ENCODE measurements at regions not wholly inside any gene's neighbourhood (a gene's known extent, or its start where the extent isn't known, plus 50 kb on each side); places are given as distances from the start of the nearest gene placed in this dataset.
"Not testable (repeated sequence)": the region's sequence is repeated elsewhere in the genome, so short reads cannot be mapped to it uniquely, and the experiment has no call there.

- H3K4me3 ChIP-seq; ATAC-seq (replicated peaks in 6 of 8); H3K27ac ChIP-seq; in situ Hi-C loops (cut with MboI; ENCODE audit: low pct_unique_long_range_greater_than_20kb in 2 of 9, low sequenced_read_pairs in 9 of 9, unreplicated experiment in 9 of 9); H3K4me1 ChIP-seq (replicated peaks in 1 of 2): not testable (repeated sequence)
- no CpG with 5 or more reads among the region's 2 CpGs for WGBS, 10 experiments
Measured at GRCh38 chr13:52324831-52325230, 81.1 kb downstream of the THSD1 start.

GRCh38 chr13:52319876-52320275, 86.1 kb downstream of the THSD1 start:
- no peak for ATAC-seq (replicated peaks in 6 of 8)
- H3K27ac ChIP-seq, result no peak overlapping the region
- H3K4me1 ChIP-seq (replicated peaks in 1 of 2), result no peaks in the 10 kb centered on the region
- no peak overlapping the region for H3K4me3 ChIP-seq
- in situ Hi-C loops (cut with MboI; ENCODE audit: low pct_unique_long_range_greater_than_20kb in 2 of 9, low sequenced_read_pairs in 9 of 9, unreplicated experiment in 9 of 9), result no loop called here
- 21 to 94% (median 63%) methylated on average over 1 to 2 of the region's 2 CpGs; no CpG with 5 or more reads in 1 of the 10 experiments for WGBS, 10 experiments

GRCh38 chr13:52309833-52310232, 96.1 kb downstream of the THSD1 start:
- 0 to 83% (median 38%) methylated on average over 1 to 5 of the region's 6 CpGs; no CpG with 5 or more reads in 5 of the 10 experiments for WGBS, 10 experiments
- ATAC-seq (replicated peaks in 6 of 8); in situ Hi-C loops (cut with MboI; ENCODE audit: low pct_unique_long_range_greater_than_20kb in 2 of 9, low sequenced_read_pairs in 9 of 9, unreplicated experiment in 9 of 9); H3K27ac ChIP-seq; H3K4me3 ChIP-seq; H3K4me1 ChIP-seq (replicated peaks in 1 of 2): not testable (repeated sequence)

GRCh38 chr13:52306336-52306735, 99.6 kb downstream of the THSD1 start:
- in situ Hi-C loops (cut with MboI; ENCODE audit: low pct_unique_long_range_greater_than_20kb in 2 of 9, low sequenced_read_pairs in 9 of 9, unreplicated experiment in 9 of 9); H3K4me1 ChIP-seq (replicated peaks in 1 of 2); H3K27ac ChIP-seq; ATAC-seq (replicated peaks in 6 of 8); H3K4me3 ChIP-seq: not testable (repeated sequence)
- no CpG with 5 or more reads among the region's 1 CpG for WGBS, 10 experiments

GRCh38 chr13:52303098-52303497, 102.9 kb downstream of the THSD1 start:
- ATAC-seq (replicated peaks in 6 of 8), result peak in 3 of 8 experiments; percentile 41 to 81 (median 53)
- H3K27ac ChIP-seq; H3K4me3 ChIP-seq; H3K4me1 ChIP-seq (replicated peaks in 1 of 2); in situ Hi-C loops (cut with MboI; ENCODE audit: low pct_unique_long_range_greater_than_20kb in 2 of 9, low sequenced_read_pairs in 9 of 9, unreplicated experiment in 9 of 9): not testable (repeated sequence)
- WGBS, 10 experiments, result 83% methylated on average over 1 of the region's 1 CpG; no CpG with 5 or more reads in 9 of the 10 experiments

- in situ Hi-C loops (cut with MboI; ENCODE audit: low pct_unique_long_range_greater_than_20kb in 2 of 9, low sequenced_read_pairs in 9 of 9, unreplicated experiment in 9 of 9); H3K27ac ChIP-seq; H3K4me3 ChIP-seq; H3K4me1 ChIP-seq (replicated peaks in 1 of 2): not testable (repeated sequence)
- WGBS, 10 experiments, result no CpG with 5 or more reads among the region's 6 CpGs
- peak in 1 of 8 experiments; percentile 14 for ATAC-seq (replicated peaks in 6 of 8)
Measured at GRCh38 chr13:52302688-52303087, 103.3 kb downstream of the THSD1 start.

- H3K27ac ChIP-seq; H3K4me1 ChIP-seq (replicated peaks in 1 of 2); H3K4me3 ChIP-seq; in situ Hi-C loops (cut with MboI; ENCODE audit: low pct_unique_long_range_greater_than_20kb in 2 of 9, low sequenced_read_pairs in 9 of 9, unreplicated experiment in 9 of 9): not testable (repeated sequence)
- ATAC-seq (replicated peaks in 6 of 8), result peak in 1 of 8 experiments; percentile 26
- WGBS, 10 experiments, result 100% methylated on average over 1 of the region's 4 CpGs; no CpG with 5 or more reads in 9 of the 10 experiments
Measured at GRCh38 chr13:52301810-52302400, 104.1 kb downstream of the THSD1 start.

- H3K27ac ChIP-seq; H3K4me1 ChIP-seq (replicated peaks in 1 of 2); in situ Hi-C loops (cut with MboI; ENCODE audit: low pct_unique_long_range_greater_than_20kb in 2 of 9, low sequenced_read_pairs in 9 of 9, unreplicated experiment in 9 of 9); H3K4me3 ChIP-seq: not testable (repeated sequence)
- peak in 3 of 8 experiments; percentile 67 to 90 (median 80) for ATAC-seq (replicated peaks in 6 of 8)
- 30% methylated on average over 2 of the region's 5 CpGs; no CpG with 5 or more reads in 9 of the 10 experiments for WGBS, 10 experiments
Measured at GRCh38 chr13:52298079-52298661, 107.8 kb downstream of the THSD1 start.

- peak in 2 of 8 experiments; percentile 90 to 94 for ATAC-seq (replicated peaks in 6 of 8)
- WGBS, 10 experiments, result no CpG with 5 or more reads among the region's 6 CpGs
- in situ Hi-C loops (cut with MboI; ENCODE audit: low pct_unique_long_range_greater_than_20kb in 2 of 9, low sequenced_read_pairs in 9 of 9, unreplicated experiment in 9 of 9); H3K4me1 ChIP-seq (replicated peaks in 1 of 2); H3K27ac ChIP-seq; H3K4me3 ChIP-seq: not testable (repeated sequence)
Measured at GRCh38 chr13:52288891-52289290, 117.1 kb downstream of the THSD1 start.

- H3K4me3 ChIP-seq; H3K4me1 ChIP-seq (replicated peaks in 1 of 2); in situ Hi-C loops (cut with MboI; ENCODE audit: low pct_unique_long_range_greater_than_20kb in 2 of 9, low sequenced_read_pairs in 9 of 9, unreplicated experiment in 9 of 9); ATAC-seq (replicated peaks in 6 of 8); H3K27ac ChIP-seq: not testable (repeated sequence)
- 0 to 100% (median 68%) methylated on average over 1 to 2 of the region's 2 CpGs; no CpG with 5 or more reads in 7 of the 10 experiments for WGBS, 10 experiments
Measured at GRCh38 chr13:52281387-52281786, 122.0 kb upstream of the NEK3 start.

GRCh38 chr13:52279408-52279807, 120.0 kb upstream of the NEK3 start:
- H3K4me3 ChIP-seq; in situ Hi-C loops (cut with MboI; ENCODE audit: low pct_unique_long_range_greater_than_20kb in 2 of 9, low sequenced_read_pairs in 9 of 9, unreplicated experiment in 9 of 9); ATAC-seq (replicated peaks in 6 of 8): not testable (repeated sequence)

GRCh38 chr13:52254299-52254698, 94.9 kb upstream of the NEK3 start:
- ATAC-seq (replicated peaks in 6 of 8); H3K4me1 ChIP-seq (replicated peaks in 1 of 2); H3K27ac ChIP-seq; in situ Hi-C loops (cut with MboI; ENCODE audit: low pct_unique_long_range_greater_than_20kb in 2 of 9, low sequenced_read_pairs in 9 of 9, unreplicated experiment in 9 of 9); H3K4me3 ChIP-seq: not testable (repeated sequence)
- no CpG with 5 or more reads among the region's 24 CpGs for WGBS, 10 experiments

More at GRCh38 chr13:52279408-52279807, 120.0 kb upstream of the NEK3 start:
- WGBS, 10 experiments, result no CpG with 5 or more reads among the region's 1 CpG
- not testable (repeated sequence) for H3K4me1 ChIP-seq (replicated peaks in 1 of 2); H3K27ac ChIP-seq

GRCh38 chr13:52240752-52241151, 81.4 kb upstream of the NEK3 start:
- H3K27ac ChIP-seq; in situ Hi-C loops (cut with MboI; ENCODE audit: low pct_unique_long_range_greater_than_20kb in 2 of 9, low sequenced_read_pairs in 9 of 9, unreplicated experiment in 9 of 9); H3K4me3 ChIP-seq; H3K4me1 ChIP-seq (replicated peaks in 1 of 2): not testable (repeated sequence)
- ATAC-seq (replicated peaks in 6 of 8), result peak in 2 of 8 experiments; percentile 20 to 26
- WGBS, 10 experiments, result no CpG with 5 or more reads among the region's 3 CpGs
